Inferior parietal cortex (tissue), 1 donor: ENCODE measurements at regions not wholly inside any gene's neighbourhood (a gene's known extent, or its start where the extent isn't known, plus 50 kb on each side); places are given as distances from the start of the nearest gene placed in this dataset.
"Not testable (repeated sequence)": the region's sequence is repeated elsewhere in the genome, so short reads cannot be mapped to it uniquely, and the experiment has no call there.

Experiments
- DNase-seq: peaks from one replicate; pipeline ENCODE4 v3.0.0-alpha.2; 2016; ENCODE audit errors: extremely low spot score

GRCh38 chr13:84873951-84874350 lies 925.3 kb downstream of the SLITRK6 start:
- no peak for DNase-seq

GRCh38 chr13:84870190-84870589 lies 929.0 kb downstream of the SLITRK6 start:
- DNase-seq: no peak

GRCh38 chr13:84867246-84867645 lies 932.0 kb downstream of the SLITRK6 start:
- no peak for DNase-seq

- no peak for DNase-seq
Observed at GRCh38 chr13:84865783-84866221, 933.4 kb downstream of the SLITRK6 start.

GRCh38 chr13:84864341-84864740 lies 934.9 kb downstream of the SLITRK6 start:
- DNase-seq: no peak

- DNase-seq: no peak
Observed at GRCh38 chr13:84847107-84847506, 952.1 kb downstream of the SLITRK6 start.

- DNase-seq: no peak
Observed at GRCh38 chr13:84845907-84846619, 953.2 kb downstream of the SLITRK6 start.

- peak; percentile 25 for DNase-seq
Observed at GRCh38 chr13:84844473-84844872, 954.7 kb downstream of the SLITRK6 start.

- no peak for DNase-seq
Observed at GRCh38 chr13:84843368-84843767, 955.9 kb downstream of the SLITRK6 start.

GRCh38 chr13:84834201-84834600 lies 951.9 kb upstream of the SLITRK1 start:
- no peak for DNase-seq

GRCh38 chr13:84831666-84832657 lies 949.7 kb upstream of the SLITRK1 start:
- DNase-seq: no peak

- DNase-seq: no peak
Observed at GRCh38 chr13:84823528-84823927, 941.3 kb upstream of the SLITRK1 start.

GRCh38 chr13:84821261-84821660 lies 939.0 kb upstream of the SLITRK1 start:
- no peak for DNase-seq

- no peak for DNase-seq
Observed at GRCh38 chr13:84816567-84817105, 934.4 kb upstream of the SLITRK1 start.

GRCh38 chr13:84812789-84813188 lies 930.5 kb upstream of the SLITRK1 start:
- no peak for DNase-seq

GRCh38 chr13:84812078-84812477 lies 929.8 kb upstream of the SLITRK1 start:
- DNase-seq: no peak

GRCh38 chr13:84810781-84811180 lies 928.5 kb upstream of the SLITRK1 start:
- no peak for DNase-seq

GRCh38 chr13:84802073-84802472 lies 919.8 kb upstream of the SLITRK1 start:
- no peak for DNase-seq

- DNase-seq: no peak
Observed at GRCh38 chr13:84784443-84785153, 902.3 kb upstream of the SLITRK1 start.

- DNase-seq: no peak
Observed at GRCh38 chr13:84777316-84777715, 895.0 kb upstream of the SLITRK1 start.

- DNase-seq: no peak
Observed at GRCh38 chr13:84776593-84776992, 894.3 kb upstream of the SLITRK1 start.

- not testable (repeated sequence) for DNase-seq
Observed at GRCh38 chr13:84775920-84776319, 893.6 kb upstream of the SLITRK1 start.
